Aorta (tissue), 5 donors: ENCODE measurements at regions not wholly inside any gene's neighbourhood (a gene's known extent, or its start where the extent isn't known, plus 50 kb on each side); places are given as distances from the start of the nearest gene placed in this dataset.

Source experiments
- ATAC-seq: fragments of 200-7000 bp; cut with Tn5 transposase; one replicate; pipeline ENCODE4 v1.9.1; 2022; ENCODE audit warnings: moderate library complexity; ENCODE audit not compliant: low FRiP score
- DNase-seq, 2 donors: peaks; one replicate each; pipeline ENCODE4 v3.0.0-alpha.2; 2020
- H3K27ac ChIP-seq, 2 donors: one replicate each; pipeline ENCODE4 v1.5.1; 2013; ENCODE audit warnings: low read length in 2 of 2, mild to moderate bottlenecking in 2 of 2, moderate library complexity in 2 of 2, control low read depth in 1 of 2, inconsistent platforms in 1 of 2, low read depth in 1 of 2
- H3K27me3 ChIP-seq, 2 donors: one replicate each; pipeline ENCODE4 v1.6.1; 2013; ENCODE audit warnings: control low read depth in 1 of 2, low read length in 1 of 2, mild to moderate bottlenecking in 1 of 2, moderate library complexity in 1 of 2; ENCODE audit not compliant: insufficient read depth in 2 of 2, control insufficient read depth in 1 of 2
- H3K36me3 ChIP-seq, 2 donors: one replicate each; pipeline ENCODE4 v1.6.1; 2013; ENCODE audit warnings: control low read depth in 1 of 2, low read length in 1 of 2, mild to moderate bottlenecking in 1 of 2; ENCODE audit not compliant: insufficient read depth in 2 of 2, control insufficient read depth in 1 of 2
- H3K4me1 ChIP-seq, 2 donors: one replicate each; pipeline ENCODE4 v1.6.1; 2013; ENCODE audit warnings: low read length in 2 of 2, control low read depth in 1 of 2, mild to moderate bottlenecking in 1 of 2, moderate library complexity in 1 of 2; ENCODE audit not compliant: insufficient read depth in 2 of 2, control insufficient read depth in 1 of 2
- H3K4me3 ChIP-seq, 2 donors: one replicate each; pipeline ENCODE4 v1.5.1; 2013; ENCODE audit warnings: low read length in 2 of 2, control low read depth in 1 of 2, mild to moderate bottlenecking in 1 of 2
- H3K9me3 ChIP-seq: one replicate; pipeline ENCODE4 v1.6.1; 2013; ENCODE audit warnings: mild to moderate bottlenecking, low read length; ENCODE audit not compliant: control insufficient read depth
- WGBS, 2 donors: extraction: QIAGEN DNeasy Blood & Tissue Kit; methylation state at CpG; one replicate each; pipeline ENCODE4 v1.1.7; 2013; 5-methylcytosine and 5-hydroxymethylcytosine counted together
- intact Hi-C, 2 donors: fragments of 100-400 bp; cut with DNase I; formaldehyde crosslinking; loops; one replicate each; pipeline versions ENCODE4 v1.14.2 to v1.15.0; 2022
- donor health status: healthy with polysubstance abuse.
- donor health status: Bipolar disorder and iron deficiency.
- donor health status: DM: no; HTN: no; CAD: no.
- donor health status: DM: no; HTN: no; CAD: no.
- donor health status: DM: yes; HTN: yes; CAD: no.

GRCh38 chr3:118809696-118810498 lies 224.7 kb downstream of the IGSF11 start:
- intact Hi-C loops = no loop called here

GRCh38 chr3:118810499-118811035 lies 224.1 kb downstream of the IGSF11 start:
- ATAC-seq = no peak
- DNase-seq = no peak
- Histone ChIP-seq H3K27ac (no peak overlapping the region), H3K4me3 (no peak overlapping the region), H3K9me3 (no peaks in the 10 kb centered on the region), H3K36me3 (no peaks in the 10 kb centered on the region), H3K27me3 (peaks cover 0 to 2% of the 10 kb centered on the region in 2 donors), H3K4me1 (no peaks in the 10 kb centered on the region)
- intact Hi-C loops = no loop called here
- WGBS, 2 donors = 79 to 82% methylated on average over 10 of the region's 10 CpGs

More at GRCh38 chr3:118809696-118810498, 224.7 kb downstream of the IGSF11 start:
- ATAC-seq (no peak), DNase-seq (no peak)
- H3K27me3 ChIP-seq = peaks cover 0 to 2% of the 10 kb centered on the region in 2 donors
- H3K4me1 ChIP-seq = no peaks in the 10 kb centered on the region
- H3K4me3 ChIP-seq = no peak overlapping the region
- WGBS, 2 donors = 80 to 85% methylated on average over 9 of the region's 9 CpGs
- H3K36me3 ChIP-seq = no peaks in the 10 kb centered on the region
- H3K27ac ChIP-seq = no peak overlapping the region
- no peaks in the 10 kb centered on the region for H3K9me3 ChIP-seq

GRCh38 chr3:118811236-118811732 lies 223.4 kb downstream of the IGSF11 start:
- WGBS, 2 donors = 53 to 61% methylated on average over 3 of the region's 3 CpGs
- ATAC-seq = no peak
- Histone ChIP-seq H3K9me3 (no peaks in the 10 kb centered on the region), H3K4me1 (no peaks in the 10 kb centered on the region), H3K4me3 (no peak overlapping the region), H3K27ac (no peak overlapping the region), H3K27me3 (peaks cover 0 to 2% of the 10 kb centered on the region in 2 donors), H3K36me3 (no peaks in the 10 kb centered on the region)
- DNase-seq = no peak
- intact Hi-C loops = no loop called here

DNA sequence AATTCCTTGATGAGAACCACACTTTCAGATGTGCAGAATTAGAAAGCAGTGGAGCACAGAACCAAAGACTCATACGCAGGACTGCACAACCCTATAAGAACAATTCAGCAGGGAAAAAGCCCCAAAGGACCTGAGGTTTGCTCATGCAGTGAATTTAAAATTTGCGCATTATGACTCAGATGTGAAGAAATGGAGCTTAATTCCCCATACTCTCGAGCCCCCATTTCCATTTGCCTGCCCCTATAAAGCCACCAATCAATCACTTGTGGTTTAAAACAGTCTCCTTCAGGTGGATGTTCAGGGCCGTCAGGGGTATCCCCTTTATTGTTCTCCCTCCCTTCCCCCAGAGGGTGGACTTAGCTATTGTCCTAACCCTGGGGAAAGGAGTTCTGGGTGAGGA lies 221.2 kb downstream of the IGSF11 start:
- intact Hi-C loops = no loop called here
- no peak overlapping the region for H3K27ac ChIP-seq
- whole genome bisulfite sequencing, 2 donors = 71 to 73% methylated on average over 4 of the region's 4 CpGs
- H3K27me3 ChIP-seq = peaks cover 0 to 2% of the 10 kb centered on the region in 2 donors
- no peaks in the 10 kb centered on the region for H3K9me3 ChIP-seq
- H3K4me3 ChIP-seq = no peak overlapping the region
- no peak for ATAC-seq
- H3K4me1 ChIP-seq = no peaks in the 10 kb centered on the region
- no peaks in the 10 kb centered on the region for H3K36me3 ChIP-seq
- no peak for DNase-seq

GRCh38 chr3:118817748-118818165 lies 216.9 kb downstream of the IGSF11 start:
- no peaks in the 10 kb centered on the region for H3K36me3 ChIP-seq
- H3K27ac ChIP-seq = no peak overlapping the region
- H3K27me3 ChIP-seq = no peaks in the 10 kb centered on the region
- 20 to 27% methylated on average over 5 of the region's 5 CpGs for WGBS, 2 donors
- no peak overlapping the region for H3K4me3 ChIP-seq
- ATAC-seq (peak; percentile 68), DNase-seq (no peak)
- H3K4me1 ChIP-seq = no peaks in the 10 kb centered on the region
- H3K9me3 ChIP-seq = no peaks in the 10 kb centered on the region
- intact Hi-C loops = no loop called here

DNA sequence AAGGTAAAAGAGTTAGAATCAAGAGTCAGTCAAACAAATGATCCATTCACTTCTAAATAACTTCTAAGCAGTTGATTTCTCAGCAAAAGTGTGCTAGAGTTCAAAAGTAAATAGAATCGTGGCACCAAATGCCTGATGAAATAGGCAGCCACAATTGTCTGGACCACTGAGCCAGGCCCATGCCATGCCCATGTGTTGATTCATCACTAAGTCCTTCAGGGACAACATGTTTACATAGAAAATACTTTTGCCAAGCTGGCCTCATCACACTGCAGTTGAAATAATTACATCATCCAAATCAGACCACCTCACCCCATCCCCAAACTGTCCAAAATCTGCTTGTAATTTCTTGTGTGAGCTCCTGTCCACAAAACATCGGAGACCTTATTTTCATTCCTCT lies 216.3 kb downstream of the IGSF11 start:
- no peaks in the 10 kb centered on the region for H3K9me3 ChIP-seq
- ATAC-seq = no peak
- WGBS, 2 donors = 32 to 33% methylated on average over 2 of the region's 2 CpGs
- no peaks in the 10 kb centered on the region for H3K4me1 ChIP-seq
- intact Hi-C loops = no loop called here
- H3K27ac ChIP-seq = no peak overlapping the region
- no peaks in the 10 kb centered on the region for H3K27me3 ChIP-seq
- DNase-seq = no peak
- H3K4me3 ChIP-seq = no peak overlapping the region
- no peaks in the 10 kb centered on the region for H3K36me3 ChIP-seq

- no peaks in the 10 kb centered on the region for H3K9me3 ChIP-seq
- no peaks in the 10 kb centered on the region for H3K27me3 ChIP-seq
- DNase-seq (no peak), ATAC-seq (no peak)
- no peaks in the 10 kb centered on the region for H3K4me1 ChIP-seq
- 70 to 83% methylated on average over 2 of the region's 2 CpGs for WGBS, 2 donors
- intact Hi-C loops = no loop called here
- H3K4me3 ChIP-seq = no peak overlapping the region
- no peak overlapping the region for H3K27ac ChIP-seq
- H3K36me3 ChIP-seq = no peaks in the 10 kb centered on the region
Observed at GRCh38 chr3:118823626-118824025, 211.0 kb downstream of the IGSF11 start.

GRCh38 chr3:118827446-118827845 lies 207.2 kb downstream of the IGSF11 start:
- H3K36me3 ChIP-seq = no peaks in the 10 kb centered on the region
- 72 to 76% methylated on average over 3 of the region's 3 CpGs for WGBS, 2 donors
- intact Hi-C loops = no loop called here
- H3K27me3 ChIP-seq = no peaks in the 10 kb centered on the region
- ATAC-seq (no peak), DNase-seq (no peak)
- no peaks in the 10 kb centered on the region for H3K9me3 ChIP-seq
- no peak overlapping the region for H3K27ac ChIP-seq
- H3K4me1 ChIP-seq = no peaks in the 10 kb centered on the region
- no peak overlapping the region for H3K4me3 ChIP-seq

DNA sequence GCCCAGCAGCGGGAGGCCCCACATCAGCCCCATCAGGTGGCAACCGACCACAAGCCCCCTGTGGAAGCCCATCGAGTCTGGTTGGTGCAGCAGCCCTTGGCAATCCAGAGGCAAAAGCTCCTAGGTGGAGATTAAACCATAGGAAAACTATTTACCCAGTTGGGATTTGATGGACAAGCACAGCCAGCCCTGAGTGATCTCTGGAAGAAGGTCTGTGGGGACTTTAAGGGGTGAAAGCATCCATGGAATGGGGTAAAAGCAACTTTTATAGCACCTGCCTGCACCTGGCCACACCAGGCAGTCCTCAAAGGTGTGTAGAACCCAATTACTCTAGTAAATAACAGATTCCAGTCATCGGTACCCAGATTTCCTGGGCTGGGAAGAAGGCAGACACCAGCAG lies 206.3 kb downstream of the IGSF11 start:
- H3K4me1 ChIP-seq = no peaks in the 10 kb centered on the region
- H3K9me3 ChIP-seq = no peaks in the 10 kb centered on the region
- no peak overlapping the region for H3K4me3 ChIP-seq
- DNase-seq (no peak), ATAC-seq (no peak)
- intact Hi-C loops = no loop called here
- no peak overlapping the region for H3K27ac ChIP-seq
- no peaks in the 10 kb centered on the region for H3K27me3 ChIP-seq
- no peaks in the 10 kb centered on the region for H3K36me3 ChIP-seq
- 76 to 80% methylated on average over 4 of the region's 4 CpGs for WGBS, 2 donors
